H1 (cell line): ENCODE measurements at regions not wholly inside any gene's neighbourhood (a gene's known extent, or its start where the extent isn't known, plus 50 kb on each side); places are given as distances from the start of the nearest gene placed in this dataset.

Experiments
- ATF2 ChIP-seq: IDR thresholded peaks from 2 replicates; pipeline ENCODE4 v1.6.1; 2012; ENCODE audit warnings: low read length, inconsistent platforms
- CTCF ChIP-seq, 3 experiments: IDR thresholded peaks; 1 replicate in 2 of 3; 2 replicates in 1 of 3; pipeline versions ENCODE4 v1.5.1 to v1.6.1; 2011; ENCODE audit warnings: low read length in 3 of 3, mild to moderate bottlenecking in 3 of 3, inconsistent platforms in 2 of 3, low read depth in 1 of 3, moderate library complexity in 1 of 3; ENCODE audit not compliant: insufficient read depth in 1 of 3; ENCODE audit errors: control extremely low read depth in 1 of 3
- POLR2AphosphoS5 ChIP-seq: IDR thresholded peaks from 2 replicates; pipeline ENCODE4 v1.6.1; 2011; ENCODE audit warnings: low read depth, low read length
- TEAD4 ChIP-seq: IDR thresholded peaks from 2 replicates; pipeline ENCODE4 v1.6.1; 2012; ENCODE audit warnings: low read depth, low read length, inconsistent platforms, mixed read lengths

- no peak for TF ChIP-seq CTCF (IDR thresholded peaks at IDR 0.05; ENCODE audit: control extremely low read depth in 1 of 3, insufficient read depth in 1 of 3, low read depth in 1 of 3, low read length in 3 of 3)
- TF ChIP-seq ATF2, result no peak
- no peak for TF ChIP-seq TEAD4
- no peak for TF ChIP-seq POLR2AphosphoS5
Measured at GRCh38 chr2:176818617-176819016, 394.0 kb upstream of the HNRNPA3 start.
